A549 (cell line): ENCODE measurements at regions not wholly inside any gene's neighbourhood (a gene's known extent, or its start where the extent isn't known, plus 50 kb on each side); places are given as distances from the start of the nearest gene placed in this dataset.

Source experiments
- ATAC-seq, 2 experiments: fragments of 200-7000 bp in 1 of 2; fragments of >200 bp in 1 of 2; cut with Nextera tagmentation in 1 of 2; cut with Tn5 transposase in 1 of 2; 3 replicates each; pipeline versions ENCODE4 v1.8.0 to v1.9.1; 2018 to 2020; ENCODE audit warnings: mild to moderate bottlenecking in 1 of 2, moderate library complexity in 1 of 2
- CTCF ChIA-PET: fragments of 300-600 bp; sonication (Branson Sonifier 250); formaldehyde crosslinking; extraction: SDS; loops from one replicate; lab custom pipeline; 2021; ENCODE audit warnings: antibody characterized with exemption, inconsistent platforms; lab: Yijun Ruan, JAX
- POLR2A ChIA-PET: fragments of 350-600 bp; formaldehyde crosslinking; extraction: SDS; loops from one replicate; lab custom pipeline; 2021; ENCODE audit warnings: antibody characterized with exemption, inconsistent platforms; lab: Yijun Ruan, JAX
- DNase-seq, 2 experiments: peaks; one replicate each; pipeline versions ENCODE4 v3.0.0 to v3.0.0-alpha.2; 2011 to 2016; ENCODE audit warnings: low read depth in 1 of 2, low spot score in 1 of 2
- FAIRE-seq: peaks from 2 replicates; lab custom pipeline; 2011; peaks lifted over from hg19 to GRCh38; lab: Jason Lieb, UNC
- H3K27ac ChIP-seq, 2 experiments: fragments of >200 bp; sonication (Bioruptor Twin); formaldehyde crosslinking; 3 replicates each; pipeline ENCODE4 v1.5.1; 2016 to 2017
- H3K4me1 ChIP-seq: fragments of >200 bp; sonication (Bioruptor Twin); formaldehyde crosslinking; 3 replicates; pipeline ENCODE4 v1.6.1; 2016
- H3K4me2 ChIP-seq: fragments of >200 bp; sonication (Bioruptor Twin); formaldehyde crosslinking; 3 replicates; pipeline ENCODE4 v1.6.1; 2016
- H3K4me3 ChIP-seq: fragments of >200 bp; sonication (Bioruptor Twin); formaldehyde crosslinking; 3 replicates; pipeline ENCODE4 v1.5.1; 2016
- H3K9me3 ChIP-seq: fragments of >200 bp; sonication (Bioruptor Twin); formaldehyde crosslinking; 3 replicates; pipeline ENCODE4 v1.6.1; 2016
- CBX2 ChIP-seq: fragments of 200-600 bp; sonication (generic); IDR thresholded peaks from 2 replicates; pipeline ENCODE4 v1.6.1; 2016; ENCODE audit warnings: low read depth, mild to moderate bottlenecking, borderline replicate concordance
- CBX8 ChIP-seq: fragments of 200-600 bp; sonication (generic); IDR thresholded peaks from 2 replicates; pipeline ENCODE4 v1.6.1; 2016
- CEBPB ChIP-seq, 2 experiments: fragments of >200 bp in 1 of 2; sonication (Bioruptor Twin) in 1 of 2; formaldehyde crosslinking in 1 of 2; IDR thresholded peaks; 2 replicates each; pipeline ENCODE4 v1.6.1; 2012 to 2016
- EHF ChIP-seq: fragments of 250-450 bp; sonication (Bioruptor Pico); IDR thresholded peaks from 2 replicates; pipeline ENCODE4 v1.5.0; 2020; ENCODE audit warnings: mild to moderate bottlenecking
- EP300 ChIP-seq, 2 experiments: fragments of >200 bp; sonication (Bioruptor Twin); formaldehyde crosslinking; IDR thresholded peaks; 2 replicates in 1 of 2; 3 replicates in 1 of 2; pipeline ENCODE4 v1.6.1; 2016 to 2017
- FOSB ChIP-seq: fragments of 250-450 bp; sonication (Bioruptor Pico); IDR thresholded peaks from 2 replicates; pipeline ENCODE4 v1.5.0; 2020; ENCODE audit warnings: mild to moderate bottlenecking, moderate library complexity
- FOSL2 ChIP-seq, 2 experiments: fragments of 450-650 bp in 1 of 2; fragments of >200 bp in 1 of 2; sonication (Bioruptor Twin) in 1 of 2; formaldehyde crosslinking; IDR thresholded peaks; 2 replicates each; pipeline versions ENCODE4 v1.5.0 to v1.6.1; 2016 to 2020; ENCODE audit warnings: mild to moderate bottlenecking in 1 of 2, moderate library complexity in 1 of 2
- HDAC2 ChIP-seq: fragments of 200-600 bp; sonication (generic); IDR thresholded peaks from 2 replicates; pipeline ENCODE4 v1.6.1; 2016
- HEYL ChIP-seq: fragments of 250-450 bp; sonication (Bioruptor Pico); IDR thresholded peaks from 2 replicates; pipeline ENCODE4 v1.8.0; 2021; ENCODE audit warnings: mild to moderate bottlenecking, moderate library complexity
- HOXA7 ChIP-seq: fragments of 250-450 bp; sonication (Bioruptor Pico); IDR thresholded peaks from 2 replicates; pipeline ENCODE4 v1.5.0; 2020; ENCODE audit warnings: mild to moderate bottlenecking, moderate library complexity
- JUNB ChIP-seq: fragments of >200 bp; sonication (Bioruptor Twin); formaldehyde crosslinking; IDR thresholded peaks from 2 replicates; pipeline ENCODE4 v1.6.1; 2016
- KDM1A ChIP-seq: fragments of 200-600 bp; sonication (generic); IDR thresholded peaks from 2 replicates; pipeline ENCODE4 v1.6.1; 2016; ENCODE audit warnings: low read depth, mild to moderate bottlenecking
- MAFK ChIP-seq: fragments of 450-650 bp; IDR thresholded peaks from 2 replicates; pipeline ENCODE4 v1.6.1; 2014; ENCODE audit not compliant: partially characterized antibody
- NFE2L2 ChIP-seq: fragments of 150-350 bp; conservative IDR thresholded peaks from 2 replicates; pipeline ENCODE4 v1.6.1; 2014; ENCODE audit warnings: low read length
- NR3C1 ChIP-seq: fragments of >200 bp; sonication (Bioruptor Twin); formaldehyde crosslinking; IDR thresholded peaks from 3 replicates; pipeline ENCODE4 v1.6.1; 2017
- PHF8 ChIP-seq: fragments of 200-600 bp; sonication (generic); IDR thresholded peaks from 2 replicates; pipeline ENCODE4 v1.6.1; 2016; ENCODE audit warnings: low read depth, mild to moderate bottlenecking, antibody characterized with exemption, moderate library complexity, borderline replicate concordance
- POLR2A ChIP-seq: IDR thresholded peaks from 2 replicates; pipeline ENCODE4 v1.6.1; 2012; ENCODE audit warnings: mild to moderate bottlenecking, low read length
- RAD21 ChIP-seq, 2 experiments: fragments of >200 bp in 1 of 2; sonication (Bioruptor Twin) in 1 of 2; formaldehyde crosslinking in 1 of 2; IDR thresholded peaks in 1 of 2; conservative IDR thresholded peaks in 1 of 2; 2 replicates in 1 of 2; 3 replicates in 1 of 2; pipeline ENCODE4 v1.6.1; 2012 to 2018; ENCODE audit warnings: inconsistent platforms in 1 of 2
- RARB ChIP-seq: fragments of 250-450 bp; sonication (Bioruptor Pico); IDR thresholded peaks from 2 replicates; pipeline ENCODE4 v1.8.0; 2021; ENCODE audit warnings: mild to moderate bottlenecking, moderate library complexity
- RNF2 ChIP-seq: fragments of 200-600 bp; sonication (generic); IDR thresholded peaks from 2 replicates; pipeline ENCODE4 v1.6.1; 2016; ENCODE audit warnings: low read depth, mild to moderate bottlenecking, antibody characterized with exemption, moderate library complexity, borderline replicate concordance
- SMC3 ChIP-seq: fragments of >200 bp; sonication (Bioruptor Twin); formaldehyde crosslinking; IDR thresholded peaks from 3 replicates; pipeline ENCODE4 v1.6.1; 2018; ENCODE audit warnings: inconsistent platforms
- TFCP2L1 ChIP-seq: fragments of 250-450 bp; sonication (Bioruptor Pico); IDR thresholded peaks from 2 replicates; pipeline ENCODE4 v1.5.0; 2021; ENCODE audit warnings: mild to moderate bottlenecking
- ZFP36 ChIP-seq: fragments of 450-650 bp; IDR thresholded peaks from 2 replicates; pipeline ENCODE4 v1.6.1; 2014; ENCODE audit warnings: borderline replicate concordance; ENCODE audit not compliant: partially characterized antibody
- ZNF302 ChIP-seq: fragments of 250-450 bp; sonication (Bioruptor Pico); IDR thresholded peaks from 2 replicates; pipeline ENCODE4 v1.9.0; 2021; ENCODE audit warnings: inconsistent platforms, mild to moderate bottlenecking, moderate library complexity
- ZSCAN20 ChIP-seq: fragments of 250-450 bp; sonication (Bioruptor Pico); IDR thresholded peaks from 2 replicates; pipeline ENCODE4 v1.8.0; 2022; ENCODE audit warnings: mild to moderate bottlenecking, moderate library complexity
- WGBS: methylation state at CpG from one replicate; pipeline ENCODE4 v1.1.6; 2017; ENCODE audit errors: missing lambda C conversion rate; 5-methylcytosine and 5-hydroxymethylcytosine counted together
- TF ChIP-seq, protein P1 (sequence below): fragments of 150-350 bp; IDR thresholded peaks from 2 replicates; pipeline ENCODE4 v1.6.1; 2014; ENCODE audit warnings: low read depth, mild to moderate bottlenecking, low read length
- TF ChIP-seq, protein P2 (sequence below): fragments of 450-650 bp; IDR thresholded peaks from 2 replicates; pipeline ENCODE4 v1.6.1; 2014; ENCODE audit warnings: antibody characterized with exemption
- TF ChIP-seq, protein P3 (sequence below): IDR thresholded peaks from 2 replicates; pipeline ENCODE4 v1.6.1; 2012
- TF ChIP-seq, protein P4 (sequence below): IDR thresholded peaks from 2 replicates; pipeline ENCODE4 v1.6.1; 2012
- TF ChIP-seq, protein P5 (sequence below): fragments of >200 bp; sonication (Bioruptor Twin); formaldehyde crosslinking; IDR thresholded peaks from 2 replicates; pipeline ENCODE4 v1.6.1; 2016
- TF ChIP-seq, protein P6 (sequence below): fragments of 250-450 bp; sonication (Bioruptor Pico); IDR thresholded peaks from 2 replicates; pipeline ENCODE4 v1.5.0; 2020; ENCODE audit warnings: low read depth, mild to moderate bottlenecking, moderate library complexity

DNA sequence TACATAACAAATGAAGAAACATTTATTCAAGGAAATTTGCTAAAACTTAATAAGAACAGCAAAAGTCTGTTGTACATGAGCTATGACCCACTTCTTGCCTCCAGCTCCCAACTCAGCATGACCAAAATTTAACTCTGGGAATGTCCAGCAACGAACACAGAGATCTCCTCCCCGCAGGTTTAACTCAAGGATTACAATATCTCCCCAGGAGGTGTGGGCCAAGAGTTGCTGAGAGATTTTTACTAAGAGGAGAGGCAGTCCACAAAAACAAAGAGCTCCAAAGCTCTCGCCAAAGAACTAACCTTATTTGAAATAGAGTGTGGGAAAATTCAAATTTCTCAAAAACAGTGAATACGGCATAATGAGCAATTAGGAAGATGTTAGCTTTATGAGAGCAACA lies 318.5 kb downstream of the GRB14 start:
- DNase-seq (no peak), ATAC-seq (no peak), FAIRE-seq (no peak)
- H3K4me1 ChIP-seq = no peaks in the 10 kb centered on the region
- WGBS = 61% methylated on average over 4 of the region's 4 CpGs
- no peak overlapping the region for H3K4me2 ChIP-seq
- POLR2A ChIA-PET = no interaction called here
- H3K27ac ChIP-seq = no peak overlapping the region
- H3K9me3 ChIP-seq = no peaks in the 10 kb centered on the region
- TF ChIP-seq, protein P1, sequence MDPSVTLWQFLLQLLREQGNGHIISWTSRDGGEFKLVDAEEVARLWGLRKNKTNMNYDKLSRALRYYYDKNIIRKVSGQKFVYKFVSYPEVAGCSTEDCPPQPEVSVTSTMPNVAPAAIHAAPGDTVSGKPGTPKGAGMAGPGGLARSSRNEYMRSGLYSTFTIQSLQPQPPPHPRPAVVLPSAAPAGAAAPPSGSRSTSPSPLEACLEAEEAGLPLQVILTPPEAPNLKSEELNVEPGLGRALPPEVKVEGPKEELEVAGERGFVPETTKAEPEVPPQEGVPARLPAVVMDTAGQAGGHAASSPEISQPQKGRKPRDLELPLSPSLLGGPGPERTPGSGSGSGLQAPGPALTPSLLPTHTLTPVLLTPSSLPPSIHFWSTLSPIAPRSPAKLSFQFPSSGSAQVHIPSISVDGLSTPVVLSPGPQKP = no peak
- TF ChIP-seq, protein P2, sequence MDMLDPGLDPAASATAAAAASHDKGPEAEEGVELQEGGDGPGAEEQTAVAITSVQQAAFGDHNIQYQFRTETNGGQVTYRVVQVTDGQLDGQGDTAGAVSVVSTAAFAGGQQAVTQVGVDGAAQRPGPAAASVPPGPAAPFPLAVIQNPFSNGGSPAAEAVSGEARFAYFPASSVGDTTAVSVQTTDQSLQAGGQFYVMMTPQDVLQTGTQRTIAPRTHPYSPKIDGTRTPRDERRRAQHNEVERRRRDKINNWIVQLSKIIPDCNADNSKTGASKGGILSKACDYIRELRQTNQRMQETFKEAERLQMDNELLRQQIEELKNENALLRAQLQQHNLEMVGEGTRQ = no peak
- TF ChIP-seq FOSB (CRISPR knock-in tag) (no peak), RAD21 (conservative IDR thresholded peaks at IDR 0.05 in 1 of 2, IDR thresholded peaks at IDR 0.05 in 1 of 2) (no peak), PHF8 (no peak), ZSCAN20 (CRISPR knock-in tag) (no peak), EHF (CRISPR knock-in tag) (no peak), HOXA7 (CRISPR knock-in tag) (no peak), ZNF302 (CRISPR knock-in tag) (no peak), SMC3 (no peak), CBX2 (no peak), NFE2L2 (no peak), CBX8 (no peak), FOSL2 (IDR thresholded peaks at IDR 0.05) (no peak), FOSL2 (CRISPR knock-in tag; IDR thresholded peaks at IDR 0.05) (no peak), RNF2 (no peak), TFCP2L1 (CRISPR knock-in tag) (no peak)
- TF ChIP-seq, protein P3, sequence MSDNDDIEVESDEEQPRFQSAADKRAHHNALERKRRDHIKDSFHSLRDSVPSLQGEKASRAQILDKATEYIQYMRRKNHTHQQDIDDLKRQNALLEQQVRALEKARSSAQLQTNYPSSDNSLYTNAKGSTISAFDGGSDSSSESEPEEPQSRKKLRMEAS = no peak
- H3K4me3 ChIP-seq = no peak overlapping the region
- CTCF ChIA-PET = no interaction called here

DNA sequence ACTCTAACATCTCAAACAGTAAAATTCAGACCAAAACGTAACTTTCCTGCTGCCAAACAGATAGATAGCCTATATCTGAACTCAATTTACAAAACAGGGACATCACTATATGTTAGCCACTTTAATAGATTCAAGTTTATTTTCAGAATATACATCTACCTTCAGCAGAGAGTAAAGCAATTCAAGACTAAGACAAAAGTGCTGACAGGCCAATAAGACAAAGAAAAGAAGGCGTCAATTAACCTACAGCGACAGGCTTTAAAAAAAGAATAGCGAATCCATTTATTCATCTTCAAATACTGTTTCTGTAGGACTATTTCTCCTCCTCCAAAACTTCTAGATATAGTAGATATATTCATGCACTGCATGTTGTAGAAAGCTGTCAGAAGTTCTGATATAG lies 333.0 kb downstream of the GRB14 start:
- Histone ChIP-seq H3K27ac (no peak overlapping the region), H3K4me3 (no peak overlapping the region), H3K4me1 (no peaks in the 10 kb centered on the region), H3K4me2 (no peak overlapping the region), H3K9me3 (no peaks in the 10 kb centered on the region)
- CTCF ChIA-PET = no interaction called here
- ATAC-seq = no peak
- FAIRE-seq = no peak
- DNase-seq = no peak
- TF ChIP-seq CBX2 = no peak
- peak; percentile 41 for TF ChIP-seq MAFK
- TF ChIP-seq HEYL = no peak
- TF ChIP-seq, protein P4, sequence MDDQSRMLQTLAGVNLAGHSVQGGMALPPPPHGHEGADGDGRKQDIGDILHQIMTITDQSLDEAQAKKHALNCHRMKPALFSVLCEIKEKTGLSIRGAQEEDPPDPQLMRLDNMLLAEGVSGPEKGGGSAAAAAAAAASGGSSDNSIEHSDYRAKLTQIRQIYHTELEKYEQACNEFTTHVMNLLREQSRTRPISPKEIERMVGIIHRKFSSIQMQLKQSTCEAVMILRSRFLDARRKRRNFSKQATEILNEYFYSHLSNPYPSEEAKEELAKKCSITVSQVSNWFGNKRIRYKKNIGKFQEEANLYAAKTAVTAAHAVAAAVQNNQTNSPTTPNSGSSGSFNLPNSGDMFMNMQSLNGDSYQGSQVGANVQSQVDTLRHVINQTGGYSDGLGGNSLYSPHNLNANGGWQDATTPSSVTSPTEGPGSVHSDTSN = no peak
- TF ChIP-seq, protein P5, sequence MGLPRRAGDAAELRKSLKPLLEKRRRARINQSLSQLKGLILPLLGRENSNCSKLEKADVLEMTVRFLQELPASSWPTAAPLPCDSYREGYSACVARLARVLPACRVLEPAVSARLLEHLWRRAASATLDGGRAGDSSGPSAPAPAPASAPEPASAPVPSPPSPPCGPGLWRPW = no peak
- TF ChIP-seq FOSB (CRISPR knock-in tag) = no peak
- WGBS = 55% methylated on average over 4 of the region's 4 CpGs
- POLR2A ChIA-PET = no interaction called here

DNA sequence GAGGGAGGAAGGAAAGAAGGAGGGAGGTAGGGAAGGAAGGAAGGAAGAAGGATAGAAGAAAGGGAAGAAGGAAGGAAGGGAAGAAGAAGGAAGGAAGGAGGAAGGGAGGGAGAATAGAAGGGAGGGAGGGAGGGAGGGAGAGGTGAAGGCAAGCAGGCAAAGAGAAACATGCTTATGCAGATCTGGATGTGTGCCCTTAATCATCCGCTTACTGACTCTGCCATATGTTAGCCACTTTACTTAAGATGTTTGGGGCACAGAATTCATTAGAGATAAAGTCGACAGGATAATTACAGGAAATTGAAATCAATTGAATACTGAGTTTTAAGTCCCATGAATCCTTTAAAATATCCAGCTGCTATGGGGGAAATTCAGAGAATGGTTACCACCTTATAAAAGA lies 334.2 kb downstream of the GRB14 start:
- no peaks in the 10 kb centered on the region for H3K4me1 ChIP-seq
- CTCF ChIA-PET = no interaction called here
- no peak for FAIRE-seq
- 51% methylated on average over 2 of the region's 2 CpGs for WGBS
- TF ChIP-seq POLR2A = no peak
- TF ChIP-seq PHF8 = no peak
- no peak for TF ChIP-seq EP300 (IDR thresholded peaks at IDR 0.05)
- TF ChIP-seq, protein P6, sequence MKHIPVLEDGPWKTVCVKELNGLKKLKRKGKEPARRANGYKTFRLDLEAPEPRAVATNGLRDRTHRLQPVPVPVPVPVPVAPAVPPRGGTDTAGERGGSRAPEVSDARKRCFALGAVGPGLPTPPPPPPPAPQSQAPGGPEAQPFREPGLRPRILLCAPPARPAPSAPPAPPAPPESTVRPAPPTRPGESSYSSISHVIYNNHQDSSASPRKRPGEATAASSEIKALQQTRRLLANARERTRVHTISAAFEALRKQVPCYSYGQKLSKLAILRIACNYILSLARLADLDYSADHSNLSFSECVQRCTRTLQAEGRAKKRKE (CRISPR knock-in tag) = no peak
- TF ChIP-seq JUNB = no peak
- TF ChIP-seq NR3C1 = no peak
- no peak for TF ChIP-seq HDAC2
- no peak for TF ChIP-seq KDM1A
- TF ChIP-seq, protein P5 = no peak
- no peak for TF ChIP-seq ZFP36
- no peak for TF ChIP-seq CEBPB (IDR thresholded peaks at IDR 0.05)
- no peak for TF ChIP-seq RARB
- no peak for TF ChIP-seq TFCP2L1 (CRISPR knock-in tag)
- TF ChIP-seq RAD21 (conservative IDR thresholded peaks at IDR 0.05 in 1 of 2, IDR thresholded peaks at IDR 0.05 in 1 of 2) = no peak
- TF ChIP-seq ZSCAN20 (CRISPR knock-in tag) = no peak
- no peak for TF ChIP-seq ZNF302 (CRISPR knock-in tag)
- TF ChIP-seq HEYL = no peak
- POLR2A ChIA-PET = no interaction called here
- H3K4me3 ChIP-seq = no peak overlapping the region
- no peak overlapping the region for H3K4me2 ChIP-seq
- no peak for DNase-seq
- H3K27ac ChIP-seq = no peak overlapping the region
- no peaks in the 10 kb centered on the region for H3K9me3 ChIP-seq
- no peak for ATAC-seq
